Skin epidermis (tissue), 12 donors: ENCODE measurements at regions not wholly inside any gene's neighbourhood (a gene's known extent, or its start where the extent isn't known, plus 50 kb on each side); places are given as distances from the start of the nearest gene placed in this dataset.
"Not testable (repeated sequence)": the region's sequence is repeated elsewhere in the genome, so short reads cannot be mapped to it uniquely, and the experiment has no call there.

Experiments
- H3K27ac ChIP-seq, 21 experiments: fragments of 200-600 bp; sonication (generic) in 11 of 21; one replicate each; pipeline ENCODE4 v1.5.0; 2020; ENCODE audit warnings: mild to moderate bottlenecking in 3 of 21, inconsistent platforms in 2 of 21, moderate library complexity in 2 of 21
- H3K4me3 ChIP-seq, 7 experiments: fragments of 200-600 bp; sonication (generic) in 2 of 7; one replicate each; pipeline ENCODE4 v1.5.0; 2020; ENCODE audit warnings: inconsistent platforms in 2 of 7, mild to moderate bottlenecking in 2 of 7, moderate library complexity in 1 of 7

DNA sequence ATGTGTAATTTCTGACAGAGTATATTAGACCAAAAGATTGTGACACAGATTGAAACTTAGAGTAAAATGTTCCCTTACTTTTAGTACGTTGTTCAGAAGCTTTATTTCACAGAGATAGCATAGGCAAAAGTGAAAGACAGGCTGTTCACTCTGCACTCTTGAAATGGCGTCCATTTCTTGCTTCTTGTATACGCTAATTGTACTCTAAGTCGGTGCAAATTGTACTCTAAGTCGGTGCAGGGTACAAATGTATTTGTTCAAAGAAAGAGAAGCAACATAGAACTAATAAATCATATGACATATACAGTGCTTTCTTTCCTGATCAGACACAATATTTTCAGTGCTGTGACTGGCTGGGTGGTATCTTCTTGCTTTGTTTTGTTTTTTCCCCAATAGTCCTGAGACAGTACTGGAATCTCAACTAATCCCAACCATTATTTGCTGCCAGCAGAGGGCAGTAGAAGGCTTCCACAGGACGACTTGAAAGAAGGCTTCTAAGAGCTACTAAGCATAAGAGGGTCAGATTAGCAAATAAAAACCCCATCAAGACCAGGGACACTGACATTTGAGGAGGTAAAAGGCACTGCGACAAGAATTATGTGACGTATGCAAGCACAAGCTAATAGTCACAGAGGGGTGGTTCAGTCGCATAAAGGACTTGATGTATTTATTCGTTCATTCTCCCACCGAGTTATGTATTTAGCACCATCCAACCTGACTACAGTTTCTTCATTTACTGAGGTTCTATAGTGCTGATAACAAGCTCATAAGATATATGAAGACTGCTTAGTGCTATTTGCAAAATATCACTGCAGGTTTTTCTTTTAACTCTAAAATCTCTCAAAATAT lies 831.8 kb downstream of the TAF11L14 start:
- Histone ChIP-seq H3K27ac (no peak overlapping the region), H3K4me3 (no peak overlapping the region)

DNA sequence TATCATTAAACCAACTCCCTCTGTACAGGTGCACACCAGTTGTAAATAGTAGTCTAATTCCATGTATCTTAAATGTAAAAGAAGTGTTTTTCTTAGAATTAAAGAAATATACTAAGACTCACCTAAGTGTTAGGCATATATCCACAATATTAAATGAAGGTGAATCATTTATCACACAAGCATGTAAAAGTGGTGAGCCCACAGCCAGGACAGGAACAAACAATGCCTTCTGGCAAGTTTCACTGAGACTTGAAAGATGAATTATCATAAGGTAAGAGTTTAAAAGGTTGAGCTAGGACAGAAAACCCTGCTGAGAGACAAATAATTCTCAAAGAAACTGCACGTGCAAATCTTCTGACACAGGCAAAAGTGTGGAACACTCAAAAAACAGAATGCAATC lies 832.5 kb downstream of the TAF11L14 start:
- Histone ChIP-seq H3K4me3 (no peak overlapping the region), H3K27ac (no peak overlapping the region)

DNA sequence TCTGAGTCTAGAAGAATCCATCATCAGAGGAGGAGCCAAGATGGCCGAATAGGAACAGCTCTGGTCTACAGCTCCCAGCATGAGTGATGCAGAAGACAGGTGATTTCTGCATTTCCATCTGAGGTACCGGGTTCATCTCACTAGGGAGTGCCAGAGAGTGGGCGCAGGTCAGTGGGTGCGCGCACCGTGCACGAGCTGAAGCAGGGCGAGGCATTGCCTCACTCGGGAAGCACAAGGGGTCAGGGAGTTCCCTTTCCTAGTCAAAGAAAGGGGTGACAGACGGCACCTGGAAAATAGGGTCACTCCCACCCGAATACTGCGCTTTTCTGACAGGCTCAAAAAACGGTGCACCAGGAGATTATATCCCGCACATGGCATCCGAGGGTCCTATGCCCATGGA lies 837.5 kb downstream of the TAF11L14 start:
- not testable (repeated sequence) for H3K4me3 ChIP-seq, H3K27ac ChIP-seq

DNA sequence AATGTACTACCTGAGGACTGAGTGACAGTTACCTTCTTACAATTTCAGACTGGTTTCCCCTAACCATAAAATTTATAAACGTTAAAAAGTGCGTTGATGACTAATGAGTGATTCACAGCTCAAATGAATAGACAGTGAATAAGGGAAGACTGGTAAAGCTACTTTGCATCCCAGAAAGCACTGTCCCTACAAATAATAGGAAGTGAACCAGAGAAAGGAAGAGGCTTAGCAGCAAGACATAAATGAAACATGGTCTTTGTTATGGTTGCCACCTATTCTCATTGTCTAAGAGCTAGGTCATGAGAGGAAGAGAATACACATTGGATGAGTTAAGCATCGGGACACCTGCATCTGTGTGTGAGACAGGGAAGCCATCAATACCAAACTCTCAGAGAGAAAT lies 849.2 kb downstream of the TAF11L14 start:
- H3K27ac ChIP-seq, result no peak overlapping the region
- no peak overlapping the region for H3K4me3 ChIP-seq

DNA sequence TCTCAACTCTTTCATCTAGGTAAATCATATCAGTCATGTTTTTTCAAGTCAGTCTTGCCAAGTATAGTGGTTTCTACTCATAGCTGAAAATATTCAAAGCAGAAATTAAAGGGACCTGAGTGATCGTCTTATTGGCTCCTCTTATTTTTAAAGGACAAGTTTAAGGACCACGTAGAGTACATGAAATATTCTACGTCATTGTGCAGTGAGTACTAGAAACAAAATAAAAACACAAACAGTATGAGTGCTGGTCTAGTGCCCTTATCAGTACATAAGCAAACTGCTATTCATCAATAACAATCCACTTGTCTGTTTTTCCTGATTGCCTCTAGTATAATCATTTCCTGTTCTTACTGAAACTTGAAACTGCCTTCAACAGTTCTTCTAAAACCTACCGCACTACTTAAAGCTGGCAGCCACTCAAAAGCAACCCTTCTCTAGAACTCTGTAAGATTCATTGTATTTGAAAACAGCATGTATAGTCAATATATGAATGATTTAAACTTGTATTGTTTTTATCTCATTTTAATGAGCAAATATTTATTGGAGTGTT lies 853.7 kb downstream of the TAF11L14 start:
- no peak overlapping the region for H3K27ac ChIP-seq
- H3K4me3 ChIP-seq, result no peak overlapping the region

DNA sequence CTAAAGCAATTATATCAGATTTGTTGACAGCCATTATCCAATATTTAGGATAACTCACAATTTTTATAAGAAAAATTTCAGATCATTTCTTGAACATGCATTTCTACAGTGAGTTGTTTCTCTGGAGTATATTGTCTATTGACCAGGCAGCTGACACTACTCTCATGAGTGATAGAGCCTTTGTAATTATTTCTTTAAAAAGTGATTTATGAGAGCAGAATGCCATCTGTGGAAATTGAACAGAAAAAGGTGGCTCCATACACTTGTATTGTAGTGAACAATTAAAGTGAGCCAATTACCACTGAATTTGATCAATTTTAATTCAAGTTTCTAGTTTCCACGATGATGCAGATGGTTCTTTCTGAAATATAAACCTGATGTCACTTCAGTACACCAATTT lies 855.4 kb downstream of the TAF11L14 start:
- Histone ChIP-seq H3K27ac (no peak overlapping the region), H3K4me3 (no peak overlapping the region)

DNA sequence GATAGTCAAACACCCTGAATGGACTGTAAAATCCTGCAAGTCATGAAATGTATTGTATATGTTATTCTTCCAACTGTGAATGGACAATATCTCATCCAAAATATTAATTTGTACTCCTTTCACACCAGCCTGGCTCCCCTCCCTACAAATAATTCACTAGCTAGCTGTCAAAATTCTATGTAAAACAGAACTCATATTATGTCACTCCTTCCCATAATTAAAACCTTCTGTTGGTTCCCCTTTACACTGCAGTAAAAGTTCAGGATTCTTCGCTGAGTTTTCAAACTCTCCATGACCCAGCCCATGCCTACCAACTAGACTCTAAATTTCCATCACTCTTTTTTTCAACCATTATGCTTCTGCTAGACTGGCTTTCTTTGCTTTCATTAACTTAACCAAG lies 857.1 kb downstream of the TAF11L14 start:
- Histone ChIP-seq H3K4me3 (no peak overlapping the region), H3K27ac (no peak overlapping the region)

DNA sequence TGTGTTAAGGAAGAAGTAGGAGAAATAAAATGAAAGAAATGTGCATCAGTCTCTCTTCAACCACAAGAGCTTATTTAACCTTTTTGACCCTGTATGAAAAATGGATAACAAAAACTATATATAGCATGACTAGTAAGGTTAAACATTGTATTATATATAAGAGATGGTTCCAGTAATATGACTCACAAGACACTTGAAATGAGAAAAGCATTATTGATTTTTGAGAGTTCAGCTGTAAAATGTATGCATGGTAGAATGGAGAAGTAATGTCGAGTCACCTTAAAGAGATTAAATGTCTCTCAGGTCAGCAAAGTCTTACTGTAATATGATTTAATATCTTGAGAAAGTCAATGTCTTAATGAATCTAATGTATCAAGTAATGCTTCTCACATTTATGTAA lies 860.9 kb downstream of the TAF11L14 start:
- no peak overlapping the region for H3K27ac ChIP-seq
- no peak overlapping the region for H3K4me3 ChIP-seq

DNA sequence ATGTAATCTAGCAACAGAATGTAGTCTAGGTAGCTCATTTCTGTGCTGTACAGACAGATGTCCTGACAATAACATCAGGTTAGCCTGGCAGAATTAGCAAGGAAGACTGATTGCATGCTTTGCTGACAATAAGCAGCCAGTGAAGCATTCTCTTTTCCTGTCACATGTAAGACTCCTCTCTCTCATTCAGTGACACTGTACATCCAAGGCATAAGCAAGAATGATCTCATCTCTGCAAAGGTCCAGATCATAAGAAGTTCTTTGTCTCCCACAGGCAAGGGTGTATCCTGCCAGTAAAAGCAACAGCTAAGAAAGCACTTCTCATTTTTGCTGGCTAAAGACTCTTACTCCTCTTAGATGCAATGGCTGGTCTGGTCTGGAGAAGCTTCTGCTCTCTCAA lies 861.8 kb downstream of the TAF11L14 start:
- Histone ChIP-seq H3K4me3 (no peak overlapping the region), H3K27ac (no peak overlapping the region)

DNA sequence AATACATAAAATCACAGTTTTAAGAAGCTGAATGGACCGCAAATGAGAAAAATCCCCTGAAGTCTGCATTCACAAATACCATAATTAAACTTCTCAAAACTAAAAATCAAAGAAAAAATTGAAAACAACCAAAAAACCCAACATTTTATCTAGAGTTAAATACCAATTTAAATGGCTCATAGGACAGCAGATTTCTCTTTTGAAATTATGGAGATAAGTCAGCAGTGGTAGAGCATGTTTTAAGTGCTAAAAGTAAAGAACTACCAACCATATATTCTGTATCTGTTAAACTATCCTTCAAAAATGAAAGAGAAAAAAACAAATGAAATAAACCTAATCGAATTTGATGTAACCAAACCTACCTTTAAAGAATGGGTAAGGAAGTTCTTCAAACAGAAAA lies 862.8 kb downstream of the TAF11L14 start:
- H3K27ac ChIP-seq, result no peak overlapping the region
- H3K4me3 ChIP-seq, result no peak overlapping the region

DNA sequence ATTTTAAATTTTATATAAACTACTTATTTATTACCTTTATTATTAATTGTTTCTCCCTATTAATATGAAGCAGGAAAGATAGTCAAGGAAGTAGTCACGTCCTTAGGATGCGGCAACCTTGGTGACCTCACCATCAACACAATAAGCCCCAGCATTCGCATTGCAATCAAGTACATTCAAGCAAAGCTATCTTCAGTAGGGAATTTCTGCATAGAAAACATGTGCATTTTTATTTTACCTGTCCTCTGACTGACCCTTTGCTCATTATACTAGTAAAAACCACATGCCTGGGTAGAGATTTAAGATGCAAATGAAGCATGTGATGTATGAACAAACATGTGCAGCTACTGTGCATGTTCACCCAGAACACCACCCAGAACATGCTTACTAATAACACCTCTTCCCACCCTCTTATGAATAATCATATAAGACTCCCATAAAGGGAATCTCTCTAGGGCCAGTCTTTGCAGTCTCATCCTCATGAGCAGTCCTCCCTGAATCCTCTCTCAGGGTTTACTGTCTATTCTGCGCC lies 869.6 kb downstream of the TAF11L14 start:
- no peak overlapping the region for H3K27ac ChIP-seq
- no peak overlapping the region for H3K4me3 ChIP-seq

DNA sequence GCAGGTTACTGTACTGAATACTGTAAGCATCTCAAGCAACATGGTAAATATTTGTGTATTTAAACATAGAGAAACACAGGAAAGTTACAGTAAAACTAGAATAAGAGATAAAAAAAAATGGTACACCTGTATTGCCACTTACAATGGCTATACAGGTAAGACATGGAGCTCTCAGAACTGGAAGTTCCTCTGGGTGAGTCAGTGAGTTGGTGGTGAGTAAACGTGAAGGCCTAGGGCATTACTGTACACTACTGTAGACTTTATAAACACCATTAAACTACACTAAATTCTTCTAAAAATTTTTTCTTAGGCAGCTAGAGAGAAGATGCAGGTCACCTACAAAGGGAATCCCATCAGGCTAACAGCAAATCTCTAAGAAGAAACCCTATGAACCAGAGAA lies 872.9 kb downstream of the TAF11L14 start:
- H3K4me3 ChIP-seq, result no peak overlapping the region
- no peak overlapping the region for H3K27ac ChIP-seq

DNA sequence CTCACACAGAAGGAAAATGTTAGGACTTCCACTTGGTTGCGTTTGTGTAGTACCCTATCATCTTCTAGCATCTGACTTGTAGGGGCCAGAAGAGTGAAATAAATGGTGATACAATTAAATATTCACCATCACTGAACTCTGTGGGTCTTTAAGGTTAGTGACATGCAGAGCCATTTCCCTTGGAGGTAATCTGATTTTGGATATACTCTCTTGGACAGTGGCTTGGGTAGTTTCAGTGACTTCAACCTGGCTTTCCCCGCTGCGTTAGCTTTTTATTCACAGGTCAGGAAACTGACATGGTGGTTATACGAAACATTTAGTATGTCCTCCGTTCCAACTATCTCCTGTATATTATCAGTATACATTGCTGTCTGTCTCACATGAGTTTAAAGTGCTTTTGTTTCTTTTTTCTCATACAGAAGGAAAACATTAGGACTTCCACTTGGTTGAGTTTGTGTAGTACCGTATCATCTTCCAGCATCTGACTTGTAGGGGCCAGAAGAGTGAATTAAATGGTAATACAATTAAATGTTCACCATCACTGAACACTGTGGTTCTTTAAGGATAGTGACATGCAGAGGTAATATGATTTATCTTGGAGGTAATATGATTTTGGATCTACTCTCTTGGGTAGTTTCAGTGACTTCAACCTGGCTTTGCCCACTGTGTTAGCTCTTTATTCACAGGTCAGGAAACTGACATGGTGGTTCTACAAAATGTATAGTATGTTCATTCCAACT lies 883.6 kb downstream of the TAF11L14 start:
- Histone ChIP-seq H3K27ac (no peak overlapping the region), H3K4me3 (no peak overlapping the region)

DNA sequence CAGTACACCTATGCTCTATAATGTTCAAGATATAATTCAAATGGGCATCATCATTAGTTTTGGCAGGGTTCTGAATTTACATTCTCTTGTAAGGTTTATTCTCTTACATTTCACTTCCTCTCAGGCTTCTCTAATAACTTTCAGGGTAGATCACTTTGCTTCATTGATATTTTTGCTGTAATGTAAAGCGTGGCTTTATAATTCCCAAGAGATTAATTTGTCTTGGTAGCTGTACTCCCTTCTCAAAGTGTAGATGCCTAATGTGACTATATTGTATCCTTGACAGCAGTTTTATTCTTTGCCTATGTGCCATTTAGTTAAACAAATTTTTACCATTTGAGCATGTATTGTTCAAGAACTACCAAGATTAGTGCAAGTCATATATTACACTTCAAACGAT lies 889.1 kb downstream of the TAF11L14 start:
- Histone ChIP-seq H3K27ac (no peak overlapping the region), H3K4me3 (no peak overlapping the region)

DNA sequence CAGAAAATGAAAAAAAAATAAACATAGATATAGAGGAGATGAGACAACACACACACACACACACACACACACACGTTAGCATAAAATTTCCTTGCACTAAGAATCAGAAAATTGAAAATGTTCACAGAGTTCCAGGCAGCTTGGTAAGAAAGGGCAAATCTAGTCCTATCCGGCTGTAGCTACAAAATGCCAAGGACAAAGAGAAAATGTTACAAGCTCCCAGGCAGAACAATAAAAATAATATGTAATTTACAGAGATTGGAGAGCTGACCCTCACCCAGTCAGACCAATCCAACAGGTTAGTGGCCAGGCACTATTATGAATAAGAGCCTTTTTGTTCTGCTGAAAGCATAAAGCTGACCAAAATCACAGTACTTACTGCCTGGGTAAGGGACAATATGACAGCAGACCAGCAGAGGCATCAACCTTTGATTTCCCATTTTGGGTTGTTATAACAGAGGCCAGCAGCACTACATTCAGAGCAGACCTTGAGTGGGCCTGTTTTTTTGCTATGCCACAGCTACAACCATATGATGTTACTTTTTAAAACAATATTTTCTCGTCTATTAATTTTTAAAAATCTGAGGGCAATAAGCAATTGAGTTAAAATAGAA lies 892.6 kb downstream of the TAF11L14 start:
- H3K27ac ChIP-seq, result no peak overlapping the region
- no peak overlapping the region for H3K4me3 ChIP-seq

DNA sequence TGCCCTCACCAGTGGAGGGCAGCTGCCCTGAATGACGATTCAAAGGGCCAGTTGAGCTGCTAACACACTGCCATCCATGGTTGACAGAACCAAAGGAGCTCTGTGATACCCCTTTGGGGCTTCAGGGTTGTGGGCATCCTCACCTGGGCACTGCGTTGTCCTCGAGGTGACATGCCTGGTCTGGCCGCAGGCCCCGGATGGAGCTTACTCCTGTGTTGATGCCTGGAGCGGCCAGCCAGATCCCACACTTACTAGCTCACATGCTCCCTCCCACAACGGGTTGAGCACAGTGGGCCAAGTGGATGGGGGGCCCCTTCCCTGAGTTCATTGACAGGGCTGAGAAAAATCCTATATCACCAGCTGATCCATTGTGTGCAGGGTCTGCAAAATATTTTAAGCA lies 898.9 kb downstream of the TAF11L14 start:
- Histone ChIP-seq H3K27ac (no peak overlapping the region), H3K4me3 (no peak overlapping the region)

DNA sequence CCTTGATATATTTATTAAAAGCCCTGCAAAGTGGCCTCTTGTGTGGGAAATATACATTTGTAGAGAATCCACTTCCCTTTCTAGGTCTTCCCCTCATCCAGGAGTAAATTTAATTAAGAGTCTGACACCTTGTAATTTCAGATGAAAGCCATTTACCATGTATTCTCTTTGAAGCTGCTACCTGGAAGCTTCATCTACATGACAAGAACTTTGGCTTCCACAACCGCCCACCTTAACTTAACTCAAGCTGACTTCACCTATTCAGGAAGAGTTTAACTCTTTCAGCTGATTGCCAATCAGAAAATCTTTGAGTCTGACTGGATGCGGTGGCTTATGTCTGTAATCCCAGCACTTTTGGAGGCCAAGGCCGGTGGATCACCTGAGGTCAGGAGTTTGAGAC lies 899.9 kb downstream of the TAF11L14 start:
- Histone ChIP-seq H3K4me3 (no peak overlapping the region), H3K27ac (no peak overlapping the region)

DNA sequence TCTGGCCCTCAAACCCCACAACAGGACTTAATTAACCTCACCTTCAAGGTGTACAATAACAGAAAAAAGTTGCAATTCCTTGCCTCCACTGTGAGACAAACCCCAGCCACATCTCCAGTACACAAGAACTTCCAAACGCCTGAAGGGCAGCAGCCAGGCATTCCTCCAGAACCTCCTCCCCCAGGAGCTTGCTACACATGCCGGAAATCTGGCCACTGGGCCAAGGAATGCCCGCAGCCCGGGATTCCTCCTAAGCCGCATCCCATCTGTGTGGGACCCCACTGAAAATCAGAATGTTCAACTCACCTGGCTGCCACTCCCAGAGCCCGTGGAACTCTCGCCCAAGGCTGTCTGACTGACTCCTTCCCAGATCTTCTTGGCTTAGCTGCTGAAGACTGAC lies 901.5 kb downstream of the TAF11L14 start:
- not testable (repeated sequence) for H3K27ac ChIP-seq

DNA sequence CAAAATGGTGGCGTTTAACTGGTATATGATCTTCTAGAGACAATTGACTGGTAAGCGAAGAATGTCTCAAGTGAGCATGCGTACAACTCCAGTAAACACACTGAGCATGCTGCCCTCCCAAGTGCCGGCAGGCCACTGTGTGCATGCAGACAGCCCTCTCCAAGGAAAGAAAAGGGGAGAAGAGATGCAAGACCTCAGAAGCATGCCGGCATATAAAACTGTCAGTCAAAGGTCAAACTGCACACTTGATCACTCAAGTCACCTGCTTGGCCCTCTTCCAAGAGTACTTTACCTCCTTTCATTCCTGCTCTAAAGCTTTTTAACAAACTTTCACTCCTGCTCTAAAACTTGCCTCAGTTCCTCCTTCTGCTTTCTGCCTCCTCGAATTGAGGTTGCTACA lies 910.2 kb downstream of the TAF11L14 start:
- Histone ChIP-seq H3K4me3 (no peak overlapping the region), H3K27ac (no peak overlapping the region)

More for the DNA sequence above, 901.5 kb downstream of the TAF11L14 start:
- not testable (repeated sequence) for H3K4me3 ChIP-seq

DNA sequence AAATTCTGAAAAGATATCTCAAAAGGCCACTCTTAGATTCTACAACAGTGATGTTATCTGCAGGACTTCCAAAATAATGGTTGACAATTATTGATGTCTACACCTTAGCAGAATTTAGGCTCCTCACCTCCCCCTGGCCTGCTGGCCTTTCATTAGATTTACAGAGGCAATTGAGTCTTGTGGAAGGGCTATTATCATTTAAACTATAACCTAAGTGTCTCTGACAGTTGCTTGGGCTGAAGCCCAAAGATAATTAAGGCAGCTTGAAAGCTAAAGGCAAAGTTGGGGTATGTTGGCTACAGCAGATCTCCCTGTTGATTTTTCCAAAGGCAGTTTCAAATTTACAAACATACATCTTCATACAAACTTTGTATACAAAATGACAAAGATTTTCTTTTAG lies 912.3 kb downstream of the TAF11L14 start:
- Histone ChIP-seq H3K4me3 (no peak overlapping the region), H3K27ac (no peak overlapping the region)
